ENCODE measurements at regions not wholly inside any gene's neighbourhood (a gene's known extent, or its start where the extent isn't known, plus 50 kb on each side); places are given as distances from the start of the nearest gene placed in this dataset.

DNA sequence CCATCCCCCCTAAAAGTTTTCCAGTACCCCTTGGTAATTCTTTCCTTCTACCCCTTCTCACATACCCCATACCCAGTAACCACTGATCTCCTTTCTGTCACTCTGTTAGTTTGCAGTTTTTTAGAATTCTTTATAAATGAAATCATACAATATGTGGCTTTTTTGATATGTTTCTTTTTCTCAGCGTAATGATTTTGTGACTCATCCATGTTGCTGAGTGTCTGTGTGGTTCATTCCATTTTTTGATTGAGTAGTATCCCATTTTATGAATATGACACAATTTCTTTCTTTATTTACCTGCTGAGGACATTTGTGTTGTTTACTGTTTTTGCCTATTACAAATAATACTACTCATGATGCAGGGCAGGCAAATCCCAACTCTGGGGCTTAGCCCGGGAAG is 1605.3 kb downstream of the BRINP3 start:
- no peak for TF ChIP-seq EZH2 (IDR thresholded peaks at IDR 0.05; ENCODE audit: insufficient read depth, poor library complexity, severe bottlenecking)
- no peak for TF ChIP-seq EZH2phosphoT487 (IDR thresholded peaks at IDR 0.05; ENCODE audit: insufficient read depth, low read depth)
